Lung microvascular endothelial cell (primary cell): ENCODE measurements at regions not wholly inside any gene's neighbourhood (a gene's known extent, or its start where the extent isn't known, plus 50 kb on each side); places are given as distances from the start of the nearest gene placed in this dataset.
"Not testable (repeated sequence)": the region's sequence is repeated elsewhere in the genome, so short reads cannot be mapped to it uniquely, and the experiment has no call there.

Experiments used
- DNase-seq, 2 donors: peaks; one replicate each; pipeline versions ENCODE4 v3.0.0 to v3.0.0-alpha.2; 2010; ENCODE audit warnings: low read depth in 2 of 2

DNA sequence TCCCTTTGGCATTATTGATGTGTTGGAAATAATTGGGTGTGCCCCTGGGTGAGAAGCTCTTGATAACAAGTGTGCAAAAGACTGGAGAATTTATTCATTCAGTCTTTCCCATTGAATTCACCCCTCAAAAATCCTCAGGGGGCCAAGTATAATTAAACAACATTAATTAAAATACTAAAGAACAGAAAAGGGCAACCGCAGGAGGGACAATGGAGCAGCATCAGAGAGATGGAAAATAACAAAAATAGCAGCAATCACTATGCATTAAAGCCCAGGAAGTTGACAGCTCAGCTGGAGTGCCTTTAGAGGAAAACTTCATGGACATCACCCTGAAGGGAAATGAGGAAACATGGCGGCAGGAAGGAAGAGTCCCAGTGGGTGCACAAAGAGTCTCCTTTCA is 227.6 kb downstream of the MINAR1 start:
- DNase-seq: no peak

DNA sequence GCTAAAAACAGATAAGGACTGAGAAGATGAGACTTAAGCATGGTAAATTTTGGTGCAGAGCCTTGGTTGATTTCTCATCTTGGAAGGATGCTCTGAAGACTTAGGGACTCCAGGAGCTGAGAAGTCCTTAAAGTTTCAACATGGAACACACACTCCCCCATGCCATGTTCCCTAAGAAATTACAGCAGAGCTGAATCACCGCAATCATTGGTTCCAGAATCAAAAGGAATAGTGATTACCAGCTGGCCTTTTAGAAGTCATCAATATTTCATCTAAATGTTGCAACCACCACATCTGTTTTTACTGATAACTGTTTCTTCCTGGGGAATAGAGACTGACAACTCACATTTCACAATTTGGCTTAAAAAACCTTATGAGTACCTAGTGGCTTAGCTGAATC is 229.3 kb downstream of the MINAR1 start:
- no peak for DNase-seq

DNA sequence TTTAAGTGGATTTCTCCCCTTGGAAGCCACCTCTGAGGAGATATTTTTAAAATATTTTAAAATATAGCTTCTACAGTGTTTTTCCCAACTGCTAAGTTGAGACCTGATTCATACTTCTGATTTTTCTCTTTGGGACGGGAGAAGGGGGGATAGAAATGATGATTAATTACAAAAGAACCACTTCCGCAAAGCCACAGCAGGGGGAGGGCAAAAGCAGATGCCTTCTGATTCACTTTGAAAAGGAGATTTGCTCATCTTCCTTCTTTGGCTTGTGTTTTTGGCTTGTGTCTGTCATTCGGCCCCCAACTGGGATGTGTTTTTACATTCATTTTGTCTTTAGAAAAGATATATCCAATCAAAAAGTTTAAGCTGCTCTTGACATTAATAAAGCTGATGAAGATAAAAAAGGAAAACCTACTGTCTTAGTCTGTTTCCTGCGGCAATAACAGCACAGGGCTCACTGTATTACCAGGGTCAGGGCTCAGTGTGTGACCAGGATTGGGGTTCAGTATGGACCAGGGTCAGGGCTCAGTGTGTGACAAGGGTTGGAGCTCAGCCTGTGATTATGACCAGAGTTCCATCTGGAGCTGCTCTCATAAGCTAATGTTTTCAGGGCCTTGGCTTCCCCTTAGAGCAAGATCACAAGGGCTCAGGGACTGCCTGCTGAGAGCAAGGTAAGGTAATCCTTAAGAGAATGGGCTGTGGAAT is 223.2 kb downstream of the MTHFS start:
- DNase-seq: peak in 1 of 2 donors; percentile 45

DNA sequence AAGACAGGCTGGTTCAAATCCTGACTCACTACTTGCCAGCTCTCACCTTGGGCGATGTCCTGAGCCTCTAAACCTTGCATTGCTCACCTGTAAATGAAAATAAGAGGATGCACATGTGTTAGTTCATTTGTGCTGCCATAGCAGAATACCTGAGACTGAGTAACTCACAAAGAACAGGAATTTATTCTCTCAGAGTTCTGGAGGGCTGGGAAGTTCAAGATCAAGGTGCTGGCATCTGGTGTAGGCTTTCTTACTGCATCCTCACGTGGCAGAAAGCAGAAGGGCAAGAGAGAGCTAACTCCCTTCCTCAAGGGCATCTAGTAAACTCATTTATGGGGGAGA is 222.7 kb downstream of the MTHFS start:
- DNase-seq: no peak

DNA sequence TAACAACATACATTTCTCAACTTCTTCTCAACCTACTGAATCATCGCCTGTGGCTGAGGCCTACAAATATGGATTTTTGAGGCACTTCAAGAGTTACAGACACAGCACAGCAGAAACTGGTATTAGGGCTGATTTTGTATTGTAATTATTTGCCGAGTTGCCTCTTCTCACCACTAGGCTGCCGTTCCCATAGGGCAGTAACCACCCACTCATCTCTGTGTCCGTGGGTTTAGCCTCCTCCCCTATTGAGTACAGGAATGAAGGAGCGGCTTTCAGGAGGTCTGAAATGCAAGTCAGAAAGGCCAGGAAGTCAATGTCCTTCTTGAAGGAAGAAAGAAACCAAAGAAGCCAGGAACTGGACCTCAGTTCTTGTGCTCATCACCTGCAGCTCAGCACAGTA is 220.8 kb downstream of the MTHFS start:
- no peak for DNase-seq

DNA sequence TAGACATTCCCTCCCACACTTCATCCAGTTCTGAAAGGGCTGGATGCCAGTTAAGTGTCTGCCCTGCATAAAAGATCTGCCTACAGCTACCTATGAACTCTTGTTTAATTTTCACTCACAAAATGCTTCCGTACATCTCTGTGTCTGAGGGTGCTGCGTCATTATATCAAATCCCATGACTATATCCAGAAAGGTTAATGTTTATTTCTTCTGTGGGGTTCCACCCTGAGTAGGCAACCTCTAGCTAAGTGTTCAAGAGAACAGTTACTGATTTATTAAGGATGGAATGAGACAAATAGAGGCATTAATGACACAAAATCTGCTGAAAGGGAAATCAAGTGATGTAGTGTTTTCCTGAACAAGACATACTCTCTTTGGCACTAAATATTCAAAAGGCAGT is 220.2 kb downstream of the MTHFS start:
- no peak for DNase-seq

DNA sequence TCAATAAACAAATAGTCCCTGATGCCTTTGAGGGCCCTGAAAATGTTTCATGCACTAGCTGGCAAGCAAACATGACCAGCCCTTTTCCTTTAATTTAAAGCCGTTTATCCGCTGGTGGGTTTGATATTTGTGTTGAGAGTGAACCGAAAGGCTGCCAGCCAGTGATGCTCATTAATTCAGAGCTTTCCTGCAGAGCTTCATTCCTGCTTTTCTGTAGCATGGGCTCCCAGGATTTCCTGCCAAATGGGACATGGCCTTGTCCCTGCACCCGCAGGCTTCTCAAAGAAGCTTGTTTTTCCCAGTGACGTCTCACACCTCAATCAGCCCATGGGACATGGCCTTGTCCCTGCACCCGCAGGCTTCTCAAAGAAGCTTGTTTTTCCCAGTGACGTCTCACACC is 219.6 kb downstream of the MTHFS start:
- no peak for DNase-seq

DNA sequence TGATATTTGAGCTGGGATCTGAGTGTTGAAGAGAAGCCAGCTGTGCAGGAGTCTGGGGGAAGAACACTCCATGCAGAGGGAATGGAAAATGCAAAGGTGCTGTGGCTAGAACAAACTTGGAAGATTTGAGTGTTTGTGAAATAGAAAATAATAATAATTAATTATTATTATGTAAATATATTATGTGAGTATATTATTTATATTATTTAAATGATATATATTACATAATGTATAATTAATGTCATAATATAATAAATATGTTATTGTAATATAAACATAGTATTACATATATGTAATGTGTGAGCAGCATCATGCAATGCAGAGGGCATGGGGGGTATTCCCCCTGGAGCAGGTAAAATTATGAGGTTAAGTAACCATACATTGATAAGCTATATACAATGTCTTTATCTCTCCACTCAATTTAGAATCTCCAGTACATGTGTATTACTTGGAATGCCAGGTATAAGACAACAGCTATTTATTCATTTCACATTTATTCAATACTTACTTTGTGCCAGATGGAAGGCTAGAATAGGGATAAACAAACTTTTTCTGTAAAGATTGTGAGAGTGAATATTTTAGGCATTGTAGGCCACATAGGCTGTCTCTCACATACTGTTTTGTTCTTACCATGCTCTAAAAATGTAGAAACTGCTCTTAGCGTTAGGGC is 218.6 kb downstream of the MTHFS start:
- DNase-seq: no peak

DNA sequence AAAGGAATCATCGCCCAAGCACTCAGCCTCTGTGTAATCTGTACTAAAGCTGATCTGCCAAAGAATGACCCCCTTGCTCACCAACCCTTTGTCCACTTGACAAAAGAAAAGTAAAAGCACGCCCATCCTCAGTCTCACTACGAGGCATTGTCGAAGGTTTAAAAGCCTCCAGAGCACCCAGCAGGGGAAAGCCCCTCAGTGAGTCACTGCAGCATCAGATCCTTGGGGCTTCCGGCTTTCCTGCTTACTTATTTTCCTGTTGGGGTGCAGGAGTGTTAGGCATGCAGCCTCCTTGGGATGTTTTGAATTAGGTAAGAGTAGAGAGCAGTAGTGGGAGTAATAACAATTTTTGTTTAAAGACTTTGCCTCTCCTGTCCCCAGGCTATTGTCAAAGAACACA is 216.1 kb downstream of the MTHFS start:
- peak in 1 of 2 donors; percentile 89 for DNase-seq

DNA sequence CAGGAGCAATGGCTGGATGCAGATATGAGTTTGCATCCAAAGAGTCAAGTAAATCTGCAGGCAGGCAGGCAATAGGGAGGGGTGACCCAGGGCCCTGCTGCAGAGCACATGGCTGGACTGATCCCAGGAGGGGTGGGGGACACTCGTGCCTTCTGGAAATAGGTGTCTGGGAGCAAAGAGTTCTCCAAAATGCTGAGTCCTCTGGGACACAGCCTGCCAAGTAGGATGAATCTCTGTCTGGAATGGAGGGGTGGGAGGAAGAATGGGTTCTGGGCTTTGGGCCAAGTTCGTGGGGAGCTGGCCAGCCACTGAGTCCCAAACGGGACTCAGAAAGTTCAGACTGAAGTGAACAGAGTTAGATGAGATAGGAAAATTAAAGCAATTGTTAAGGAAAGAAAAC is 214.5 kb downstream of the MTHFS start:
- DNase-seq: peak; percentile 39 to 55

DNA sequence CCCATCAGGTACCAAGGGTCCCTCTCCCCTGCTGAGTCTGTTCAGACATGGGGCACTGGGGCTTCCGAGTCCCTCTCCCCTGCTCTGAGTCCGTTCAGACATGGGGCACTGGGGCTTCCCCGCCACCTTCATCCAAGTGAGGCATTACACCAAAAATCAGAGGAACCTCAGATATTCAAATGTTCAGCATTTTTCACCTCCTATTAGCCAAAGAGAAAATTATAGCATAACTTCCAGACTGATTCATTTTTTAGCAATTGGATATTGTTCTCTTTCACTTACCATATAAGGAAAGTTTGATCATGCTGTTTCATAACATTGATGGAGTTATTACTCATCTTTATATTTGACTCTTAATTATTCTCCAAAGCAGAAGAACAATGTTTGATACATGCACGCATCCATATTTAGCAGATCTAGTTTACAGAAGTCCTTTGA is 213.9 kb downstream of the MTHFS start:
- DNase-seq: peak in 1 of 2 donors; percentile 20

DNA sequence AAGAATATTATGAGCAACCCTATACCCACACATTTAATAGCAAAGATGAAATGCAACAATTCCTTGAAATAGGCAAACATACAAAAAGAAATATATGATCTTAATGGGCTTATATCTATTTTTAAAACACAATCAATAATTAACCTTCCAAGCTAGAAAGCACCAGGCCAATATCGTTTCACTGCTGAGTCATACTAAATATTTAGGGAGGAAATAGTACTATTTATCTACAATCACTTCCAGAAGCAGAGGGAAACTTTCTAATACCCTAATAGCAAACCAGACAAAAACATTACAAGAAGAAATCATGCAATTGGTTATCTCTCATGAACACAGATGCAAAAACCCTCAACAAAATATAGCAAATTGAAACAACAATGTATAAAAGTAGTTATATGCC is 207.8 kb downstream of the MTHFS start:
- no peak for DNase-seq

DNA sequence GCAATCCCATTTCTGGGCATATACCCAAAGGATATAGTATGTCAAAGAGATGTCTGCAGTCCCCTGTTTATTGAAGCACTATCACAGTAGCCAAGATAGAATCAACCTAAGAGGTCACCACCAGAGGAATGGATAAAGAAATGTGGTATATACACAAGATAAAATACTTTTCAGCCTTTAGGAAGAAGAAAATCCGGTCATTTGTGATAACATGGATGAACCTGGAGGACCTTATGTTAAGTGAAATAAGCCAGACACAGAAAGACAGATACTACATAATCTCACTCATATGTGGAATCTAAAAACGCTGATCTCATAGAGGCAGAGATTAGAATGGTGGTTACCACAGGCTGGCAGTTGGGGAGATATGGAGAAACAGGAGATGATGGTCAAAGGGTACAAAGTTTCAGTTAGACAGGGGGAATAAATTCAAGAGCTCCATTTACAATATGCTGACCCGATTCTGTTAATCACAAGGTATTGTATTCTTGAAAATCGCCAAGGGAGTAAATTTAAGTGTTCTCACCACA is 195.8 kb downstream of the MTHFS start:
- DNase-seq: no peak

DNA sequence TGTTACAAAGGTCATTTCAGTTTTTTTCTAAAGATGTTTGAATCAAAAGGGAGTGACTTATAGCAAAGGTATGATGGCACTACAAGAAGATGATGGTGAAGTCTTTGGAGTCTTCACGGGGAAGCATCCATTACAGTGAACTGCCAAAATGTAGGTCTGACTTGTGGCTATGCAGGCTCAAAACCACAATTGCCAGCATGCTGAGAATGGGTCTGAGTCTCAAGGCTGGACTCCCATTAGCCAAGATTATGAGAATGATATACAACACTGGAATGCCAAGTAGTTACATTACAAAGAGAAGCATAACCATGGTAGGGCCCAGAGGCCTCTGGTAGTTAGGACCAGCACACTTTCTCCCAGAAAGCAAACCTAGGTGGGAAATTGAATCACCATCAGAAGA is 194.2 kb downstream of the MTHFS start:
- no peak for DNase-seq

DNA sequence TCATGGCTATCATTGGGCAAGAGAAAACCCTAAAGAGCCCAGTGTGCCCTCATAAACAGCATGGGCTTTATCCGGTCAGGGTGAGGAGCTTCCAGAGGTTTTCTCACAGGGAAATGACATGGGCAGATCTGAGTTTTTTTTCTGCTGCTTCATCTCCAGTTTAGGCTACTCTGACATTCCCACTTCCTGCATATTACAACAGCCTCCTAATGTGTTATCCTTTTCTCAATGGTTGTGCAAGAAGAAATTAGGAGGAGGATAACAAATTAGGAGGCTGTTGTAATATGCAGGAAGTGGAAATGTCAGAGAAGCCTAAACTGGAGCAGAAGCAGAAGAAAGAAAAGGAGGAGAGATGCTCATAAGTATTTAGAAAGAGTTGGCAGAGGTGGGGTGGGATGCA is 175.6 kb downstream of the MTHFS start:
- no peak for DNase-seq

DNA sequence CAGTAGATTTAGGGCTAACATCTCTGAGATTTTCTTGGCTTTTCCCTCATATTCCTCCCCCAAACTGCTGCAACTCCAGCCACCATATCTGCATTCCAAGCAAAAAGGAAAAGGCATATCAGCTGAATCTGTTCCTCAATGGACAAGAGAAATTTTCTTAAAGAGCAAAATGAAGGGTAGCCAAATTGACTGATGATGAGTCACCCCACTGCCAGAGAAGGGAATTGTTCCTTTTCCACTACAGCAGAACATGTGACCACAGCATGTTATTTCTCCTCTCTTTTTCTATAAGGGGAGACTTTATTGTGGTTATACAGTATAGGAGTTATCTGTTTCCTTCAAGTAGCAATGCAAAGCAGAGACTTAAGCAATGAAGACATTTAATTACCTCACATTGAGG is 172.5 kb downstream of the MTHFS start:
- DNase-seq: peak in 1 of 2 donors; percentile 27

DNA sequence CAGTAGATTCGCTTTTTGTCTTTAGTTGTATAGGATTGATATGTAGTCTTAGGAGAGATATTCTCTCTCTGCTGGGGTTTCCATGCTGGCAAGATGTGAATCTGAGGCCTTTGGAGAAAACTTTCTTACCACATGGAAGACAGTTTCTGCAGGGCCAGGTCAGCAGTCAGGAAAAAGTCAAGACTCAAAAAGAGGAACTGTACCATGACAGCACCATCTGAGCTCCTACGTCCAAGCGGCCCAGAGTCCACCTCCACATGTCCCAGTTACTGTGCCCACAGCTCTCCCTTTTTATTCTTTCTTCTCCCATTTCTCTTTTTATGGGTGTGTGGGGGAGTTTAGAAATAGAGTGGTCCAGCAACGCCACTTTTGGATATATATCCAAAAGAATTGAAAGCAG is 172.0 kb downstream of the MTHFS start:
- no peak for DNase-seq

DNA sequence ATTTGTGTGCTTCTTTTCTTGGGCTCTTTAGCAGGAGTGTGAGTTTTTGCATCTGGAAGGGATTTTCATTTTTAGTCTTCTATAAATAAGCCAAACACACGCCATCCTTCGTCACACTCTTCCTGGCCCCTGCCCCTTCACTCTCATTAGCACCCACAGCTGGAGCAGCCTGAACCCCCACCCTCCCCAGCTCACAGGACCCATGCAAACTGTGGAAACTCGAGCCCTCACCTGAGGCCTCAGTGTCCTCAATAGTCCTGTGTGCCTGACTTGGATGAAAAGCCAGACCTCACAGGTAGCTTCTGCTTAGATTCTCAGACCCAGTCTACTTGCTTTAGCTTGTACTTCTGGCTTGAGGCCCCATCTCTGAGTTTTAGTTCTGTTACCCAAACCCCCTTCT is 167.9 kb downstream of the MTHFS start:
- DNase-seq: no peak

DNA sequence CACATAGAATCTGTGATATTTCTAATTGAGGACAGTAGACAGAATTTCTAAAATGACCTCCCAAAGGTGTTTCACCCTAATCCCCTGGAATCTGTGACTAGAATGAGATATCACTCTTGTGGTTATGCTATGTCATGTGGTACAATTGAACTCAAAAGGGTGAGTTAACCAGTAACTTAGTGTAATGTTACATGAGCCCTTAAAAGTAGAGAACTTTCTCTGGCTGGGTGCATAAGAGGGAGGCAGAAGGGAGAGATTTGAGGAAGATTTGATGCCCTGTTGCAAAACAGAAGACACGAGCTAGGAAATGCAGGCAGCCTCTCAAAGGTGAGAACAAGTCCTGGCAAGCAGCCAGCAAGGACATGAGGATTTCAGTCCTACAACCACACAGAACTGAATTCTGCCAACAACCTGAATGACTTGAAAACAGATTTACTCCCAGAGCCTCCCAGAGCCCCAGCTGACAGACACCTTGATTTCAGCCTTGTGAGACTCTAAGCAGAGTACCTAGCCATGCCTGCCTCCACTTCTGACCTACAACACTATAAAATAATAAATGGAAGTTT is 160.3 kb downstream of the MTHFS start:
- no peak for DNase-seq

DNA sequence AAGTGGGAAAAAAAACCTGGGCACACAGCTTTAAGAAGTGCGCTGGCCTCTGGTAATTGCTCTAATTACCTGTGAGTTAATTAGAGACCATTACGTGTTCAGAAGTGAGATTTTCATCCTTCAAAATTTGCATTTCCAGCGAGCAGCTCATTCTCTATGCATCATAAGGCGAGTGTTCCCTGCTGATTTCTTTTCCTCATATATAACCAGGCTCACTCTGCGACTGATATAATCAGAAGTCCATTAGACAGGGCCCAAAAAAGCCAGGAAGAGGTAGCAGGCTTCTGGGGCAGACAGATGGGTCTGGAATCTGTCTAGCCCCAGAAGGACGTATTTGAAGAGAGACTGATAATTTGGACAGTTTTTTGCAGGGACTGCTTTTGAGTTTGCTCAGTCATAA is 158.7 kb downstream of the MTHFS start:
- no peak for DNase-seq

DNA sequence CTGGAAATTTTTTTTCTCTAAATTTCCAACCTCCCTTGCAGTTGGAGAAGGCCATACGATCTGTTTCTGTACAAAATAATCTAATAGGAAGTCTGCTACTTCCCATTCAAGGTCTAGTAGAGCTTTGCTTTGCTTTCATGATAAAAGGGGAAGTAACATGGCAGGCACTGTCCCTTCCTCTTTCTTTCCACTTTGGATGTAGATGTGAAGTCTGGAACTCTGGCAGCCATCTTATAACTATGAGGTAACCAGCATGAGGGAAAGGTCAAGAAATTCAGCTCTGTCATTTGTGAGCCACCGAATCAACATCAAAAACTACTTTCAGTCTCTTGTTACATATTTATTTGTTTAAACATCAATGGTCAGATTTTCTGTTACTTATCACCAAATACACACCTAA is 156.3 kb downstream of the MTHFS start:
- DNase-seq: no peak

DNA sequence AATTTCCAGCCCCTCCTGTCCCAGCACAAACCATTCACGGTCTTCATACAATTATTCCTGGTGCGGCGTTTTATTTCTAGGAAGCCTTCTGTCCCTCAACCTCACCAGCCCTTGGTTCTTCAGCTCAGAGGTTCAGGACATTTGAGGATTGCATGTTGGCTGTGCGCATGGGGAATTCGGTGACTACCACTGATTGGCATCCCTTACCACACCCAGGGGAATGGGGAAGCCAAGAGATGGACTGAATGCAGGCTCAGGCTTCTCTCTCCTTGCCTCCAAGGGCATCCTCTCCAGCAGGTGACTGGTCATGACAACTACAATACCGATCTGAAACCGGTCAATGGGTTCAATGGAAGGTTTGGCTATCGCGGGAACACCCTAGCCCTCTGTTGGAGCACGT is 153.8 kb downstream of the MTHFS start:
- no peak for DNase-seq

DNA sequence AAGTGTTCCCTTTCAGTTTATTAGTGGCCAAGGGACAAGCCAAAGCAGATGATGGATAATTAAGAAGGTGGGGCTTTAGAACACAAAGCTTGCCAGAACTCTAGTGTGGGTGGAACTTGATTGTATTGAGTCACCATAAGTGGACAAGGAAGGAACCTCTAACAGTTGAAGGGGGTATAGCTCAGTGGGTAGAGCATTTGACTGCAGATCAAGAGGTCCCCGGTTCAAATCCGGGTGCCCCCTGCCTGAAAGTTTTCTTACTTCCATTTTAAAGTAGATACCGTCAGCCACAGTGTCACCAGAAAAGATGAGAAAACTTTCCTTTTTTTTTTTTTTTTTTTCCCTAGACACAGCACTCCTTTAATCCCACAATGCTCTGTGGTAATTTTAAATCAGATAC is 152.3 kb downstream of the MTHFS start:
- DNase-seq: not testable (repeated sequence)
